ENCODE measurements at regions not wholly inside any gene's neighbourhood (a gene's known extent, or its start where the extent isn't known, plus 50 kb on each side); places are given as distances from the start of the nearest gene placed in this dataset.
"Not testable (repeated sequence)": the region's sequence is repeated elsewhere in the genome, so short reads cannot be mapped to it uniquely, and the experiment has no call there.

- DNase-seq (ENCODE audit: low read depth, low spot score), result no peak
These were observed 61.4 kb downstream of the NXNL2 start for GRCh38 chr9:88596376-88596775.

DNA sequence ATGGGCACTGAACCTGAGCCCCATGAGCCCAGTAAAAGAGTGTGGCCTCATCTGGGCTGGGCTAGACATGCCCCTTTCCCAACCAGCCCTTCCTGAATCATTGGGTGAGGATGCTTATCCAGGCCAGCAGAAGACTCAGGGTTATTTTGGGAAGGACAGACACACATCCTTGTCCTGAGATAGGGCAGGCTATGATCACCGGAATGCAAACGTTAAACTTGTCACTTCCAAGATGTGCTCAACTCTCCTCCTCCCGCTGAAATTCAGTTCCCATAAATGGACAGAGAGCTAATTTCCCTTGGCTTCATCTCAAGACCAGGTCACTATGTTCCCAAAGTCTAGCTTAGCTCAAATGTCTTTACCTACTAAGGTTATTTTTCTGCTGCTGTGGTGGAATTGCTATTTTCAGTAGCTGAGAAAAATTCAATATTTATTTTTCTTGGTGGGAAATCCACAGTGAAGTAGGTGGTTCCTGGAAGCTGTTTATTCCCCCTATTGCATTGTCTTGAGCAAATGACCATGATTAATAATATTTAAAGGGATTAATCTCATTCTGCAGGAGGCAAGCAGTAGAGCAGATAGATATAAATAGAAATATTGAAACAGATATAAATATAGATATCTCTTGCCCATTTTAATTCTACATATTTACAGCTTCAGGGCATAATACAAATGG is 70.0 kb downstream of the NXNL2 start:
- no peak for DNase-seq (ENCODE audit: low read depth, low spot score)

DNA sequence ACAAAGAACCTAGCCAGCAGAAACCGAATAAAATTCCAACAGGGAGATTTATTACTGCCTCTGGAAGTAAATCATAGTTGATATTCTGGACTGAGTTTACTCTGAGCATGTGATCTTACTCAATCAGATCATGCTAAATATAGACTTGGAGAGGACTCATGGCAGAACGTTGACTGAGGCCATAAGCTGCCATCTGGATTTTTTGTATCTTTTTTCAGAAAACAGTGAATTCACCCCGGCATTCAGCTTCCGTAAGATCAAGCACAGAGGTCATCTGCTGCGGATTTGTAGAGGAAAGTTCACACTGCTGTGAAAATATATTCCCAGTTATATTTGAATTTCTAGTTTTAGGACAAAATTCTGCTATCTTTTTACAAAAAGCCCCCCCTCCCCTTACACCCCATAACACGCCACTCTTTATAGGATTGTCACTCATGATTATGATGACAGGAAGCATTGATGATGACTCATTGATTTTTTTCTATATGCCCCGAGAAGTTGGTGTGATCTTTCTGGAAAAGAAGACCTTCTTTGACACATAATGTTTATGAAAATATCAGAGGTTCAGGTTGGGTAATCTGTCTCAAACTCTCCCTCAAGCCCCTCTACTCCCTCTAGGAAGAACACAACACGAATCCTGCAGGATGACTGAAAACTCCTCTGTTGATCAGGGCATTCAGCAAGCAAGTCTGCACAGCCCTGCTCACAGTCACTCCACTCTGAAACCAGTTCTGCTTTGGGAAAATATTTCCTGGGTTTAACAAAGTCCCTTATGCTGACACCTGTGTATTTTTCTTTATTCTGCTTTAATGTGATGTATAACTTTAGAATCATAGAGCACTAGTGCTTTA is 70.8 kb downstream of the NXNL2 start:
- DNase-seq (ENCODE audit: low read depth, low spot score), result no peak

DNA sequence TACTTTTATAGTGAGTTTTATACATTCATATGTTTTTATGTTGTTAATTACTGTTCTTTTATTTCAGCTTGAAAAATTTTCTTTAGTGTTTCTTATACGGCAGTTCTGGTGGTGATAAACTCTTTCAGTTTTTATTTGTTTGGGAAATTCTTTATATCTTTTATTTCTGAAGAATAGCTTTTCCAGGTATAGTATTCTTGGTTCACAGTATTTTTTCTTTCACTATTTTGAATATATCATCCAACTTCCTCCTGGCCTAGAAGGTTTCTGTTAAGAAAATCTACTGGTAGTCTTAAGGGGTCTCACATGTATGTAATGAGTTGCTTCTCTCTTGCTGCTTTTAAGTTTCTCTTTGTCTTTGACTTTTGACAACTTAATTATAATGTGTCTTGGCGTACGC is 79.4 kb downstream of the NXNL2 start:
- DNase-seq (ENCODE audit: low read depth, low spot score), result no peak

GRCh38 chr9:88623698-88624097 is 88.7 kb downstream of the NXNL2 start:
- no peak for DNase-seq (ENCODE audit: low read depth, low spot score)

DNA sequence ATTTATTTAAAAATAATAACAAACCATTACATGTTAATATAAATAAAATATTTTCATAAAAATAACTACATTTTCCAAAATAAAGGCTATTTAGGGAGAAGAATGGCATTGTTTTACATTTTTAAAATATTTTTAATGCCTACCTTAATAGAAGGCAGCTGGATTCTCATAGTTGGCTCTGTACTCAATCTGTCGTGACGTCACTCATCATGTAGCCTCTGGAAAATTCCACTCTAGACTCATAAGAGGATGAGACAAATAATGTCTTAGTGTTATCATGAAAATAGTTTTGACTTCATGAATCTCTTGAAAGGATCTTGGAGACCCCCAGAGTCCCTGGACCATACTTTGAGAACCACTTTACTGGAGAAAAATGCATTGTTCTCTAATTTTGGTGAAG is 93.1 kb downstream of the NXNL2 start:
- no peak for DNase-seq (ENCODE audit: low read depth, low spot score)

GRCh38 chr9:88628811-88629210 is 93.8 kb downstream of the NXNL2 start:
- DNase-seq (ENCODE audit: low read depth, low spot score), result no peak

DNA sequence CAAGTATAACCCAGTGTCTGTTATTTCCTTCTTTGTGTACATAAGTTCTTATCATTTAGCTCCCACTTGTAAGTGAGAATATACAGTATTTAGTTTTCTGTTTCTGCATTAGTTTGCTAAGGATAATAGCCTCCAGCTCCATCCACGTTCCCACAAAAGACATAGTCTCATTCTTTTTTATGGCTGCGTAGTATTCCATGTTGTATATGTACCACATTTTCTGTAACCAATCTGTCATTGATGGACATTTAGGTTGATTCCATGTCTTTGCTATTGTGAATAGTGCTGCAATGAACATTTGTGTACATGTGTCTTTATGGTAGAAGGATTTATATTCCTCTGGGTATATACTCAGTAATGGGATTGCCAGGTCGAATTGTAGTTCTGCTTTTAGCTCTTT is 95.6 kb downstream of the NXNL2 start:
- DNase-seq (ENCODE audit: low read depth, low spot score), result not testable (repeated sequence)

- no peak for DNase-seq (ENCODE audit: low read depth, low spot score)
These were observed 100.2 kb downstream of the NXNL2 start for GRCh38 chr9:88635151-88635550.

GRCh38 chr9:88641456-88642240 is 106.7 kb downstream of the NXNL2 start:
- DNase-seq (ENCODE audit: low read depth, low spot score), result no peak

- no peak for DNase-seq (ENCODE audit: low read depth, low spot score)
These were observed 107.4 kb downstream of the NXNL2 start for GRCh38 chr9:88642336-88642735.

DNA sequence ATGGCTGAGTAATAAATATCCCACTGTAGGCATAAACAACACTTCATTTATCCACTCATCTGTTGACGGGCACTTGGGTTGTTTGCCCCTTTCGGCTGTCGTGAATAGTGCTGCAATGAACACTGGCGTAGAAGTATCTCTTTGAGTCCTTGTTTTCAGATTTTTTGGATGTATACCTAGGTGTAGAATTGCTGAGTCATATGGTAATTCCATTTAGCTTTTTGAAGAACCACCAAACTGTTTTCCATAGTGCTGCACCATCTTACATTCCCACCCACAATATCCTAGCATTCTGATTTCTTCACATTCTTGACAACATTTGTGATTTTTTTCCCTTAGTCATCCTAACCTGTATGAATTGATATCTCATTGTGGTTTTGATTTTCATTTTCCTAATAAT is 109.0 kb downstream of the NXNL2 start:
- no peak for DNase-seq (ENCODE audit: low read depth, low spot score)

GRCh38 chr9:88645172-88645878 is 110.3 kb downstream of the NXNL2 start:
- DNase-seq (ENCODE audit: low read depth, low spot score), result no peak

DNA sequence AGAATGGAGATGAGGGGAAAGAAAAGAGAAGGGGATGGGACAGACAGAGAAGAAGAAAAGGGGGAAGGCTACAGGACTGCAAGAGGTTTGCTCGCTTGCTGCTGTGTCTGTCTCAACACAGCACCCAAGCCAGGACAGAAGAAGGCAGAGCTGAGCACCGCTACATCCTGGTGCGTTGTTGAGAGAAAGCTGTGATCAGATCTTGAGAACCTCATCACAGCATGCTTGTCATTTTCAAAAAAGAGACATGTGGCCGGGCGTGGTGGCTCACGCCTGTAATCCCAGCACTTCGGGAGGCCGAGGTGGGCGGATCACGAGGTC is 110.9 kb downstream of the NXNL2 start:
- DNase-seq (ENCODE audit: low read depth, low spot score), result no peak

DNA sequence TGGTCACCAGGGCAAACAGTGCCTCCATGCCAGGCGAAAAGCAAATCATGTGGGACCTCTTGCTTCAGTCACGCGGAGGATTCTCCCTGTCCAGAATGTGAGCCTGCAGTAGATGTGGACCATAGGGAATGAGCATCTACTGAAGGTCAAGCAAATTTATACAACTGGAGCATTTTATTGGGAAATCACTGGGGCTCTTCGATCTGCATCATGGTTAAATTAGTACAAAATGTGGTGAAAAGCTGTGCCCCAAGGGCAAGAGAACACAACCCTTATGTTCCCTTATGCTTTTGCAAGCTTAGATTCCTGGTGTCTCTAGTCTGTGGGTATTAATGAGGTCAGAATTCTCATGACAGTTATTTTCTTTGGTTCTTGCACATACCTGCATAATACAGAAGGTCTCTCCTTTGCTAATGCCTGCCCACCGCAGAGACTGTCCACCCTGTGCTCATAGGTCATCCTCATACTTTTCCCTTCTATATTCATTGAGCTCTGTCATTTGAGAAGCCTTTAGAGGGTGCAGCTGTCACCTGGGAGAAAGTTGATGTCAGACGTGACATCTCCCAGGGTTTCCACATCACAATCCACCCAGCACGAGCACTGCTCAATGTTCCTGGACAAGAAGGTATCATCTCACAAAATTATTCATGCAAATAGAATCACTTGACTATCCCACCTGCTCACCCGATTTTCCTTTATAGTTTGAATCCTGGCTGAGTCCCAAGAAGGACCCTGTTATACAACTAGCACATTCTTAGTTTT is 111.7 kb downstream of the NXNL2 start:
- DNase-seq (ENCODE audit: low read depth, low spot score), result no peak

DNA sequence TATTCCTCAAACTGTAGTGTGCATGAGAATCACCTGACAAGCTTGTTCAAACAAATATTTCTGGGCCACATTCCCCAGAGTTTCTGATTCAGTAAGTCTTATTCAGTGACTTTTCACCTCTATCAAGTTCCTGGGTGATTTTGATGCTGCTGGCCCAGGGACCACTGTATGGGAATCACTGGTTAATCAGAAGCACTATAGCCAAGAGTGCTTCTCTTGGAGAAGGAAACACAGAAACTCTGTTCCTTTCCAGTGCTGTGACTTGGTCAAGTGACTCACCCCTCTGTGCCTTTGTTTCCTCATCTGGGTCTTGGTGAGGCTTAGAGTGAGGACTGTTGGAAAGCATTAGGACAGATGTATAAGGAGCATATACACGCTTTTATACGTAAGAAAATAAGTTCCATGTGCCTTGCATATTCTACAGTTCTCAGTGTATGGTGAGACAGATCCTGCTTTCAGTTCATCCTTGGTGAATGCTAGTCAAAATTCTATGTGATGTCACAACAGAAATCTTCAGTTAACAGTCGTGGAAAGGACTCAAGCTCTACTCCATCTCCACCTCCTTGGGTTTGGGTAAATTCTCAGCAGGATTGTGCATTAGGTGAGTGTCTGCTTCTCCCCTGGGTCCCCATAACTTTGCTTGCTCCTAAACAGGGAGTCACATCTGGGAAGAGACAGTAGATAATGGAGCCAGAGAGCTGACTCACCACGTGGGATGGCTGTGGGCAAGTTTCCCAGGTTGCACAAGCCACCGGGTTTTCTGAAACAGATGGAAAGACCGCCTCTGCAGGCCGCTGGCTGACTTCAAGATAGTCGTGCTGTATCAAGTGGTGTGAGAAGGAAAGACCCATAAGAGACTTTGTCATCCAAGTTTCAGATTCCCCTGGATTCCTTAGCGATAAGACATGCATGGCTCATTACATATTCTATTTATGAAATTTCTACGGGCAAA is 117.0 kb downstream of the NXNL2 start:
- DNase-seq (ENCODE audit: low read depth, low spot score), result no peak

DNA sequence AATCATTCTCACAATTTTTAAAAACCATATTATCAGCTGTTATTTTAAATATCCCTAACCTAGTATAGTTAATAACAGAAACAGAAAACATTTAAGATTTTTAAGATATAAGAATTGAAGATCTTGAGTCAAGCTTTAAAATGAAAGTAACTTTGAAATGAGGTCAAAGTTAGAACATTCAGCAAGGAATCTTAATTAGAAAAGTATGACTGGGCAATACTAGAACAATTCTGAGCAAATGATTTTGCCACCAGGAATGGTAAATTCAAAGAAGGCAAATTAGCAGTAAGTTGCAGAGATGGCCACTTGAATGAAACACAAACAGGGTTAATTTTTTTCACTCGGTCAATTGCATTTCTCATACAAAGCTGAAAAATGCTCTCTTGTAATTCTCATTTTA is 117.9 kb downstream of the NXNL2 start:
- DNase-seq (ENCODE audit: low read depth, low spot score), result no peak

DNA sequence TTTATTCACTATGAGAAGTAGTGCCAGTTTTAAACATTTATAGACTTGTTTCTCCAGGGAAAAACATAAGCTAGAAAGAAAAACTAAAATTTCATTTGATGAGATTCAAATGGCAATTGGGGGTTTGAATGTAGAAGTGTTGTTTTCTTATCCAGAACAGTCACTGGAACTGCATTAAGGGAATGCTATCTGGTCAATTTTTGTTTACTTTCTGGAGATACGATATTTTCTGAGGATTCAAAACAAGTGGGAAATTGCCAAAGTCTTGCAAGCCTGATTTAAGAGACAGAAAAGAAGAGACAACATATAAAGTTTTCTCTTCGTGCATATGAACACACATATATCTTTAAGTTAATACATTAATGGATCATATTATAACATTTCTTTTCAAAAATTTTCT is 118.4 kb downstream of the NXNL2 start:
- no peak for DNase-seq (ENCODE audit: low read depth, low spot score)

GRCh38 chr9:88653911-88654310 is 118.9 kb downstream of the NXNL2 start:
- DNase-seq (ENCODE audit: low read depth, low spot score), result no peak

GRCh38 chr9:88657893-88658292 is 122.9 kb downstream of the NXNL2 start:
- DNase-seq (ENCODE audit: low read depth, low spot score), result no peak

Measured in pulmonary artery endothelial cell (primary cell).